SK-N-SH (cell line): ENCODE measurements at regions not wholly inside any gene's neighbourhood (a gene's known extent, or its start where the extent isn't known, plus 50 kb on each side); places are given as distances from the start of the nearest gene placed in this dataset.

Experiments
- CHD2 ChIP-seq: fragments of 150-350 bp; IDR thresholded peaks from 2 replicates; pipeline ENCODE4 v1.6.1; 2018; ENCODE audit warnings: low read length; ENCODE audit not compliant: partially characterized antibody
- EP300 ChIP-seq, 2 experiments: IDR thresholded peaks; 2 replicates each; pipeline versions ENCODE4 v1.4.0 to v1.6.1; 2012; ENCODE audit warnings: borderline replicate concordance in 1 of 2, low read depth in 1 of 2, low read length in 1 of 2
- FOXJ3 ChIP-seq: sonication (generic); formaldehyde crosslinking; IDR thresholded peaks from 2 replicates; pipeline ENCODE4 v1.5.1; 2020; ENCODE audit warnings: mild to moderate bottlenecking, missing genetic modification reagents
- NFIC ChIP-seq: IDR thresholded peaks from 2 replicates; pipeline ENCODE4 v1.4.0; 2012; ENCODE audit warnings: borderline replicate concordance
- RAD21 ChIP-seq: IDR thresholded peaks from 2 replicates; pipeline ENCODE4 v1.6.1; 2012; ENCODE audit warnings: mild to moderate bottlenecking, low read length
- RCOR1 ChIP-seq: fragments of 150-350 bp; IDR thresholded peaks from 2 replicates; pipeline ENCODE4 v1.6.1; 2017; ENCODE audit warnings: antibody characterized with exemption, low read length
- SMC3 ChIP-seq: IDR thresholded peaks from 2 replicates; pipeline ENCODE4 v1.6.1; 2012; ENCODE audit warnings: low read depth, low read length, improper control_type of control experiment
- TAF1 ChIP-seq: IDR thresholded peaks from 2 replicates; pipeline ENCODE4 v1.6.1; 2012; ENCODE audit warnings: low read depth, mild to moderate bottlenecking, low read length, moderate library complexity, borderline replicate concordance
- TEAD4 ChIP-seq: IDR thresholded peaks from 2 replicates; pipeline ENCODE4 v1.4.0; 2012; ENCODE audit warnings: mild to moderate bottlenecking, borderline replicate concordance; ENCODE audit not compliant: insufficient read depth
- YY1 ChIP-seq: IDR thresholded peaks from 2 replicates; pipeline ENCODE4 v1.4.0; 2012; ENCODE audit warnings: low read depth, mild to moderate bottlenecking
- TF ChIP-seq, protein P1 (sequence below): IDR thresholded peaks from 2 replicates; pipeline ENCODE4 v1.6.1; 2012; ENCODE audit warnings: mild to moderate bottlenecking, low read depth, low read length, moderate library complexity

DNA sequence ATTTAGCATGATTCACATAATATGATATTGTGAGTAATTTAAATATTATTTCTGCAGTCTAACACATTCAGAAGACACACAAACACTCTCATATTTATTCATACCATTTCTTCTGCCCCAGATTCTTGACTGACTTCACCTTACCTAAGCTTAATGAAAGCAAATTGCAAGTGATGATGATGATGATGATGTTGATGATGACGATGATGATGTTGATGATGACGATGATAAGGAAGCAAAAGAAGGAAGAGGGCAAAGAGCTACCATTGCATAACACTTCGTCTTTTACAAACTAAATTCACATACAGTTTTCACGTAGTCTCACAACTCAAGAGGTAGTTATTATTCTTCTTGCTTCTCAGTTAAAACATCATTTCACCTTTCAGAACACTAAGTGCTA lies 404.7 kb downstream of the NAF1 start:
- TF ChIP-seq TEAD4 (no peak), RAD21 (no peak), SMC3 (no peak), TAF1 (no peak), EP300 (IDR thresholded peaks at IDR 0.05; ENCODE audit: borderline replicate concordance in 1 of 2, low read depth in 1 of 2, low read length in 1 of 2) (no peak), NFIC (no peak), YY1 (no peak), RCOR1 (no peak), CHD2 (no peak), FOXJ3 (CRISPR knock-in tag) (no peak)
- TF ChIP-seq, protein P1, sequence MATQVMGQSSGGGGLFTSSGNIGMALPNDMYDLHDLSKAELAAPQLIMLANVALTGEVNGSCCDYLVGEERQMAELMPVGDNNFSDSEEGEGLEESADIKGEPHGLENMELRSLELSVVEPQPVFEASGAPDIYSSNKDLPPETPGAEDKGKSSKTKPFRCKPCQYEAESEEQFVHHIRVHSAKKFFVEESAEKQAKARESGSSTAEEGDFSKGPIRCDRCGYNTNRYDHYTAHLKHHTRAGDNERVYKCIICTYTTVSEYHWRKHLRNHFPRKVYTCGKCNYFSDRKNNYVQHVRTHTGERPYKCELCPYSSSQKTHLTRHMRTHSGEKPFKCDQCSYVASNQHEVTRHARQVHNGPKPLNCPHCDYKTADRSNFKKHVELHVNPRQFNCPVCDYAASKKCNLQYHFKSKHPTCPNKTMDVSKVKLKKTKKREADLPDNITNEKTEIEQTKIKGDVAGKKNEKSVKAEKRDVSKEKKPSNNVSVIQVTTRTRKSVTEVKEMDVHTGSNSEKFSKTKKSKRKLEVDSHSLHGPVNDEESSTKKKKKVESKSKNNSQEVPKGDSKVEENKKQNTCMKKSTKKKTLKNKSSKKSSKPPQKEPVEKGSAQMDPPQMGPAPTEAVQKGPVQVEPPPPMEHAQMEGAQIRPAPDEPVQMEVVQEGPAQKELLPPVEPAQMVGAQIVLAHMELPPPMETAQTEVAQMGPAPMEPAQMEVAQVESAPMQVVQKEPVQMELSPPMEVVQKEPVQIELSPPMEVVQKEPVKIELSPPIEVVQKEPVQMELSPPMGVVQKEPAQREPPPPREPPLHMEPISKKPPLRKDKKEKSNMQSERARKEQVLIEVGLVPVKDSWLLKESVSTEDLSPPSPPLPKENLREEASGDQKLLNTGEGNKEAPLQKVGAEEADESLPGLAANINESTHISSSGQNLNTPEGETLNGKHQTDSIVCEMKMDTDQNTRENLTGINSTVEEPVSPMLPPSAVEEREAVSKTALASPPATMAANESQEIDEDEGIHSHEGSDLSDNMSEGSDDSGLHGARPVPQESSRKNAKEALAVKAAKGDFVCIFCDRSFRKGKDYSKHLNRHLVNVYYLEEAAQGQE, result no peak
